HG02943 (cell line): ENCODE measurements at regions not wholly inside any gene's neighbourhood (a gene's known extent, or its start where the extent isn't known, plus 50 kb on each side); places are given as distances from the start of the nearest gene placed in this dataset.

ENCODE experiments used
- ATAC-seq: cut with Tn5 transposase; IDR thresholded peaks from one replicate; pipeline ENCODE4 v1.9.1; 2021; ENCODE audit warnings: mild to moderate bottlenecking, low read depth, moderate library complexity; ENCODE audit not compliant: unreplicated experiment

GRCh38 chr11:81159900-81160299, 1573.8 kb downstream of the FAM181B start:
- no peak for ATAC-seq

GRCh38 chr11:81135570-81135969, 1598.1 kb downstream of the FAM181B start:
- ATAC-seq, result no peak

DNA sequence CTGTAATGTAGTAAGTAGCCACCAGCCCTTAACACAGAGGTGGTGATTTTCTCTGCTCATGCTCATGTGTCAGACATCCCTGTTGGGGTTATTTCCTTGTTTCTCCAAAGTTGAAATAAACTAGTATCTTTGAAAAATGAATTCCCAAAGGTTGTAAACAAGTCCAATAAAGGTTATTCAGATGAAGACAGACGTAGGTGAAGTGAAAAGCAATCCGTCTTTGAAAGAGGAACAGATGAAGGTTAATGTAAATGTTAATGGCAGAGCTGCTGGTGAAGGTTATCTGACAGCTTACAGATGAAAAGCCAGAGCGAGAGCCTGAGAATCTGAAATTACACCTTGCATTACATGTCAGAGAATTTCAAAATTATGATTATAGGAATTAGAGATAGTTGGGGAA, 1604.0 kb downstream of the FAM181B start:
- ATAC-seq, result no peak

GRCh38 chr11:81112718-81113117, 1620.9 kb downstream of the FAM181B start:
- ATAC-seq, result no peak

GRCh38 chr11:81104051-81104450, 1629.6 kb downstream of the FAM181B start:
- ATAC-seq, result no peak

- ATAC-seq, result no peak
Observed at GRCh38 chr11:81098471-81098870, 1635.2 kb downstream of the FAM181B start.

DNA sequence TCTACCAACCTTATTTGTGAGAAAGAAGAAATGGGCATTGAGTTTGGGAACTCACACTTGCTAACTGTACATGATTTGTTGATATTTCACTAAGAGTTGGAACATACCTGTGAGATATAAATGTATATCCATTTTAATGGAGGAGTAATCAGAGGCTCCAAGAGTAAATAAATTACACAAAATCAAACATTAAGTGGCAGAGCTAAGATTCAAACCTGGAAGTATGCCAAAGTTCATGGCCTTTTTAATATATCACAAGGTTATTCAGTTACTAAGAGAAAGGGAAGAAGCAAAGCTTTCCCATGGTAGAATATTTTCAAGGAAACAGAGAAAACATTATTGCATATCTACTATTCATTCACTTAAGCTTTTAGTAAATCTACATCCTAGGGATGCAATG, 1641.1 kb downstream of the FAM181B start:
- no peak for ATAC-seq

- no peak for ATAC-seq
Observed at GRCh38 chr11:81089242-81089641, 1644.4 kb downstream of the FAM181B start.

- ATAC-seq, result no peak
Observed at GRCh38 chr11:81080476-81080875, 1639.6 kb upstream of the TENM4 start.

DNA sequence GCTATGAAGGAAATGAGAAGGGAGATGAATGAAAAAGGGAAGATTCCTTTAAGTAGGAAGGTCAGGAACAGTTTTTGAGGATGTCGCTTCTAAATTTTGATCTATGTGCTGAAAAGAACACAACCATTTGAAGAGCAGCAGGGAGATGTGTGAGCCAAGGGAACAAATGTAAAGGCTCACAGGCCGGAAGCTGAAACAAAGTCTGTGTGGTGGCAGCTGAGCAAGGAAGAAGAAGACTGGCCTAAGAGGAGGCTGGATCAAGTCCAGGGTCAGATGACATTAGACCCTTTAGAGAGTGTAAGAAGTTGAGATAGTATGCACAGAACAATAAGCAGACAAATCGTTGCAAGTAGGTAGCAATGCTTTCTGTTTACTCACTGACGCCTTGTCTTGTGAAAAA, 1631.4 kb upstream of the TENM4 start:
- no peak for ATAC-seq

- no peak for ATAC-seq
Observed at GRCh38 chr11:81071606-81072005, 1630.8 kb upstream of the TENM4 start.

DNA sequence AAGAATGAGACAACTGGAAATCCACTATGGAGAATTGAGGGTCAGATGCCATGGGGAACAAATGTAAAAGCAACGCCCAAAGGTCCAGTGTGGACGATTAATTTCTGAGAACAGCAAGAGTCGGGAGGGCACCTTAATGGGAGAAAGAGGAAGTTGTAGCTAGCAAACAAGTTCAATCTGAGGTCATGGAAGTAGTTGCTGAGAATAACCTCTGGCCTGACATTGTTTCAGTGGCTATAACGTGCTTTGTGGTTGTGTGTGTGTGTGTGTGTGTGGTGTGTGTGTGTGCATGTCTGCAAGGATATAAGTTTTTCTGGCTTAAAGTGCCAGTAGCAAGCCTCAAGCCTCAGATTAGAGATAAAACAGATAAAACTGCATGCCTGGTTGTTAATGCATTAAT, 1630.1 kb upstream of the TENM4 start:
- no peak for ATAC-seq

DNA sequence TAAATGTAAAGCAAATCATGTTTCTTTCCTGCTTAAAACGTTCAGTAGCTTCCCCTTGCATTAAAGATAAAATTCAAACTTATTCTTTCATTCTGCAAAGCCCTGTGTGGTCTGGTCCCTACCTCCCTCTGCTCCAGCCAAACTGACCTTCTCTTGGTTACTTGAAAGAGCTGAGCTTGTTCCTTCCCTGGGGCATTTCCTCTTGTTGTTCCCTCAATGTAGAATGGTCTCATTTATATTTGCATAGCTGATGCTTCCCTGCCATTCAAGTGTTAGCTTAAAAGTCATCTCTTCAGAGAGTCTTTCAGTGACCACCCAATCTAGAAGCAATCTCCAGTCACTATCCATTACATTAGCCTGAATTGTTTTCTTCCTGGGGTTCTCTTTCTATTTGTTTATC, 1618.5 kb upstream of the TENM4 start:
- ATAC-seq, result no peak

DNA sequence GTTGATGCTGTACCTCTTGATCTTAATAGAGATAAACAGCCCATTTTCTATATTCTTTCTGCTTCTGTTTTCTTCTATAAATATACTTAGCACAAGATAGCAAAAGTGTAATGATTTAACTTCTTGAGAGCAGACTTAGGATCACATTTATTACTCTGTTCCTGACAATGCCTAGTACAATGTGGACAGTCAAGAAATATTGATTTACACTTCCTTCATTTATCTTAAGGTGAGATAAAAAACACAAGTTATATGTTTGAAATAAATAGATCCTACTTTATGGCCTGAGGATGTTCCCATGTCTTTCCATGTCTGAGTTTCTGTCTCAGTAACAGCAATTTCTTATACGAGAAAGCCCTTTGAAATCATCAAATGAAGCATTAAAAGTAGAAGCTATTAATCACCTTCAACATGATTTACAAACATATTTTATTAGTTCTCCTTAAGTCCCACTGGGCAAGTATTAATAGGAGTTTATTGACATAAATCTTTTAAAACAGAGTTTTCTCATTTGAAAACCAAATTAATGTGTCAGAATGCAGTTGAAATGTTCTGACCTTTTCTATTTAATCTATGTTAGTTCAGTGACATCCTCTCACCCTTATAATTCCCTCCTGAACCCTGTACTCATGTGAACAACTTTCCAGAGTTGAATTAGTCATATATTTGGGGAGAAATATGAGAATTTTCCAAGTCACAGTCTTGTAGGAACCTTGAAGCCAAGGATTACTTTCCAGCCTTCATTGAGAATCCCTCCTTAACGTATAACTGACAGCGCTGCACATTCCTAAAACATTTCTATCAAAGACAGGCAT, 1611.7 kb upstream of the TENM4 start:
- ATAC-seq, result no peak

- no peak for ATAC-seq
Observed at GRCh38 chr11:81039916-81040524, 1599.2 kb upstream of the TENM4 start.

- no peak for ATAC-seq
Observed at GRCh38 chr11:81036168-81036870, 1595.5 kb upstream of the TENM4 start.

- ATAC-seq, result no peak
Observed at GRCh38 chr11:81033779-81034540, 1593.1 kb upstream of the TENM4 start.

- no peak for ATAC-seq
Observed at GRCh38 chr11:81032906-81033305, 1592.1 kb upstream of the TENM4 start.

GRCh38 chr11:81030186-81030585, 1589.4 kb upstream of the TENM4 start:
- ATAC-seq, result no peak

DNA sequence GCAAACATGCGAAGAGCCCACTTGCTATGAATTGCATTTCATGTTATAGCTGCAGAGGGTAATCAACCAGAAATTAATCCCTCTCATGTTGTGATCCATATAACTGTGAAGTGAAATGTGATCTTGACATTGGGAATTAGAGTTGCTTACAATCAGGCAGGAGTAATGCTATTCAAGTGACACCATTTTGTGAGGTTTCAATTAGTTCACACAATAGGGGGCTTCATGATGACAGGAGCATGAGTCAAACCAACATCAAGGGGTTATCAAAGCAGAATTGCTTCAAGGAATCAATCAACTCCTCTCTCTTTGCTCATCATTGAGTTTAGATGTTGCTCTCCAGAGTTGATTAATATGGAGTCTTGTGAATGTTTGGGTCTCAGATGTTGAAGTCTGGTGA, 1585.2 kb upstream of the TENM4 start:
- no peak for ATAC-seq

DNA sequence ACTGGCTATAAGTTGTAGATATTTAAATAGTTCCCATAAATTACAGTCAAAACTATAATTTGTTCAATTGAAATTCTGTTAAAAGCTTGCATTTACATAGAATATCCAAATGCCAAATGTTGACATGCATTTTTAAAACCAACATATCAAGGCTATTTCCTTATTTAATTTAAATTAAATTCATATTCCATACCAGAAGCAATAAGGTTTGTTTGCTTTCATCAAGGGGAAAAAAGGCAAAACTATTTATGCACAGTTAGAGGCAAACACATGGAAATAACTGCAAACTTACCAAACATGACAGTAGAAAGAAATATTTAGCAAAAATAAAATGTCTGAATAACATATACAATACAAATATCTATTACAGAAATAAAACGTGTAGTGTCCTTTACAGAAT, 1581.2 kb upstream of the TENM4 start:
- ATAC-seq, result no peak
